ENCODE measurements at regions not wholly inside any gene's neighbourhood (a gene's known extent, or its start where the extent isn't known, plus 50 kb on each side); places are given as distances from the start of the nearest gene placed in this dataset.
"Not testable (repeated sequence)": the region's sequence is repeated elsewhere in the genome, so short reads cannot be mapped to it uniquely, and the experiment has no call there.

DNA sequence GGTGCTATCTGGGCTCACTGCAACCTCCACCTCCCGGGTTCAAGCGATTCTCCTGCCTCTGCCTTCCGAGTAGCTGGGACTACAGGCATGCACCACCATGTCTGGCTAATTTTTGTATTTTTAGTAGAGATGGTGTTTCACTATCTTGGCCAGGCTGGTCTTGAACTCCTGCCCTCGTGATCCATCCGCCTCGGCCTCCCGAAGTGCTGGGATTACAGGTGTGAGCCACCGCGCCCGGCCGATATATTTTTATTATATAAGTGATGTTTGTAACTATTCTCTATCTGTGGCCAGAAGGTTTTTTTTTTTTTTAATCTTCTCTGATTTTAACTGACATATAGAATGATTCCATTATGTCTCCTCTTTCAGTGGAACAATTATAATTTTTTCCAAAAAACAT lies 579.3 kb upstream of the CITED2 start:
- FAIRE-seq = not testable (repeated sequence)

GRCh38 chr6:139951172-139951571 lies 576.7 kb upstream of the CITED2 start:
- DNase-seq (ENCODE audit: low spot score) = no peak
- FAIRE-seq = no peak

More for the DNA sequence above, 579.3 kb upstream of the CITED2 start:
- DNase-seq (ENCODE audit: low spot score) = not testable (repeated sequence)

DNA sequence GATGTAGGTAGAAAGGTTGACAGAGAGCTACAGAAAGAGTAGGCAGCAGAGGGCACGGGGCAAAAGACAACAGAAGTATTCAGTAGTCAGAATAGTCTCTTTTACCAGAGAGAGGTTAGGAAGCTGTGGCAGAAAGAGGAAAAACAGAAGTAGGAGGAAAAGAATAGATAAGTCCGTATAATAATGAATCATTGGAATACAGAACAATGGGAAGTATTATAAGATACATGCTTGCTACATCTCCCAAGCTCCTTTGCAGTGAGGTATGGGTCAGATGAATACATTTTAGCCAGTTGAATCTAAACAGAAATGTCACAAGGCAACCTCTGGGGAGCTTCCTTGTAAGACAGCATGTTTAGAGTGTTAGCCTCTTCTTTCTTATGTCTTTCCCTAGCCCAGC lies 570.5 kb upstream of the CITED2 start:
- no peak for FAIRE-seq
- no peak for DNase-seq (ENCODE audit: low spot score)

DNA sequence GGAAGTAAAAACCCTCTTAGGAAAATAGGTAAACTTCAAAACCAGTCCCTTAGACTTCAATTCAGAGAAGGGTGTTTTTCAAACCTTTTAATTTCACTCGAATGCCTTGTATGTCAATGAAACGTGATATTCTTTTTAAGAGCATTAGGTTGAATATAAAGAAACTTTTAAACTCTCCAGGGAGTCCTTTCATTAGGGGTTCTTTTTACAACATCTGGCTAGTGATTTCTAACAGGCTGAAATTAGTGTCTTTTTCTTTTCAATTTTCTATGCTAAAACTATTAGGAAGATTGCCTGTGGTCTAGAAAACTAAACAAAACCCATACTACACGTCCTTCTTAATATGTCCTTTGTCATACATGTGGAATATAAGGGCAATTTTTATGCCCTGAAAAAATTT lies 569.7 kb upstream of the CITED2 start:
- FAIRE-seq = no peak
- no peak for DNase-seq (ENCODE audit: low spot score)

DNA sequence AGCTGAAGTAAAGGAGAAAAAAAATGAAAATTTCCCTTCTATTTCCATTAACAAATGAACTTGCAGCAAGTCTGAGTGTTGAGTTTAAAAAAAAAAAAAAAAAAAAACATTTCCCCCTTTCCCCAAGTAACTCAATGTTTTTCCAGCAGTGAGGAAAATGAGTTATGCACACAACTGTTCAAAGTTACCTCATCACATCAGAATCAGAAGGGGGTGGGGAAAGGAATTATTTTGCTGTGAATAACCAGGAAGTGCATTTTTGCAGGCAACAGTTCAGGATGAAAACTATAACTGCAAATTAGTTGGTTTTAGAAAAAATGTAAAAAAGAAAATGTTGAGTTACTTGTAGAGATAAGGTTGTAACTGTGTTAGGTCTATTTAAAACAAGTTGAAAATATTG lies 568.9 kb upstream of the CITED2 start:
- DNase-seq (ENCODE audit: low spot score) (peak; percentile 78), FAIRE-seq (peak; percentile 92)

DNA sequence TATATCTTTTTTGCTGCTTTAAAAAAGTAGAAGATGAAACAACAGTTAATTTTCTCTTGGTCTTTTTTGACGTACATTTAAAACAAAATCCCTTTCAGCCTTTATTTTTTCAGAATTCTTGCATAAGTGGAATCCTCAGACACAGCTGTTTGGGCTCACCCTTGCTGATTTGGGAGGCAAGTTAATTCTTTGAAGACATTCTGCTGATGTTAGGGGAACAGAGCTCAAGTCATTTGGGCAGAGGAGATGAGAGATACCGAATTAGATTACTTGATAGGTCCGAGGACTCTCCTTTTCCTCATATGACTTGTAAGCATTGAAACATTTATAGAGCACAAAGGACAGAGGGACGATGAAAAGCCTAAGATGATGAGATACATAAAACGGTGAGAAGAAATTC lies 567.9 kb upstream of the CITED2 start:
- no peak for FAIRE-seq
- no peak for DNase-seq (ENCODE audit: low spot score)

DNA sequence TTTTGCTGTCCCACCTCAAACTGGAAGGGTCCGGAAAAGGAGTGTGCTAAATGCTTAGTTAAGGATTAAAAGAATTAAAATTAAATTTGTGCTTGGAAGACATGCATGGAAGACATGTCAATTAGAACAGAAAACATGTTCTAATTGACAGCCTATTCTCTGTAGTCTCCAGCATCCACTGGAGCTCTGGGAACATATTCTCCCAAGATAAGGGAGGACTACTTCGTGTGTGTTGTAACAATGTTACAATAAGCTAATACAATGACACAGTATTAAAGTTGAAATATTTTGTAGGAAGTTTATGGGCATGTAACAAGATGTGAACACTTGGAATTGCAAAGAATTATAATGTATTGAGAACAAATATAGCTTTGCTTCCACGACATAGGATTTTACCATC lies 567.4 kb upstream of the CITED2 start:
- FAIRE-seq = no peak
- no peak for DNase-seq (ENCODE audit: low spot score)

DNA sequence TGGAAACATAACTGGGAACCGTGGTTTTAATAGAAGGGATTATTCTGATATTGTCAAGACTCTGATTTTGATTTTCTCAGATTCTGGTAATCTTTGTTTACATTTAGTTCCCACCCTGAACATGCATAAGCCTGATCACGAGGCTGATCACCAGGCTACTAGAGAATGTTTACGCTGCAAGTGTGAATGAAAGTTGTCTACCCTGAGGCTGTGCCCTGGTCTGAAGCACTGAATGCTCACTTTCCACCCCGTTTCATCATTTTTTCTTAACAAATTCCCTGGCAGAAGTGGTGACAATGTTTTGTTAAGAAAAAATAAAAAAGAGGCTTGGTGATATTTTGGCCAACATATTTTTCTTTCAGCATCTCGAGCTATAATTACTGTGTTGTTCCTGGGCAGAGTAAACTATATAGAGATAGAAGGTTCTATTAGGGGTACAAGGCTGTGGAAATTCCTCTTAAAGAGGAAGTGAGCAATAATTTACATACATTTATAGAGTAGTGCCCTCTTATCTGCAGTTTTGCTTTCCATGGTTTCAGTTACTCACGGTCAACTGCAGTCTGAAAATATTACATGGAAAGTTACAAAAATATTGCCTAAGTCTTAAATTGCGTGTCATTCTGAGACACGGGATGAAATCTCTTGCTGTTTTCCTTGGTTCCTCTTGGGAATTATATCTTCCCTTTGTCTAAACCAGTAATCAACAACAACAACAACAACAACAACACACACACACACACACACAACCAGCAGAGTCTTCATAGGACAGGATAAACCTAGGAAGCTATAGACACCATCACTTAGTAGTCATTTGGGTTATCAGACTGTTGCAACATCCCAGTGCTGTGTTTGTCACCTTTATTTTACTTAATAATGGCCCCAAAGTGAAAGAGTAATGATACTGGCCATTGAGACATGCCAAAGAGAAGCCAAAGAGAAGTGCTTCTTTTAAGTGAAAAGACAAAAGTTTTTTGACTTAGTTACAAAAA lies 566.6 kb upstream of the CITED2 start:
- DNase-seq (ENCODE audit: low spot score) (no peak), FAIRE-seq (no peak)

DNA sequence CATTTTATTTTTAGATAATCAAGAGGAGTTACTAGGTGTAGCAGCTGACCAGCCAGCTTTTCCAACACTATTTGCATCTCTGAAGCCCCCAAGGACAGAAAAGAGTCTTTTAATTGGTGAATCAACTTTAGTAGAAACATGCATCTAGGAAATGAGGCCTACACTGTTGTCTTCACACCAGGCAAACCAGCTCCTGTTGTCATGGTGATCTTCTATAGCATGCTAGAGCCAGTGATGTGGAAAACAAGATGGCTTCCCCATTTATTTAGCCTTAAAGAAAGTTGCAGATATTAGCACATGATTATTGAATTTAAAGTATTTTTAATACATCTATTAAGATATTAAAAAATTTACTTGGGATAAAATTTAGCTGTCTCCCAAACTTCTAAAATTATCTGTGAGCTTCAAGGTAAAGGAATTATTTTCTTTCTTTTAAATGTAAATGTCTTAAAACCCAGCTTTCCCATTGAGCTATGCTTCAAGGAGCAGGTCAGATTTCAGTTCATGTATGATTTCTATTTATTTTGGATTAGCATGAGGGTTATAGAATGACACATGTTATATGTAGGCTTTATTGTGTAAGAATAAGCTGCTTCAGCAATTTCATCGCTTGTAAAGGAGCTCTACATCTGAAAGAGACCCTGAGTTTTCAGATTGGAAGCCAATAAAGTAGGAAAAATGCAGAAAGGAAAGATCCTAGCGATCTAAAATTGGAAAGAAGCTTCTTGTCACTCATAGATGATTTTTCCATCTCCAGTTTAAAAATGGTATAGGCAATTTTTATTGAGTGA lies 564.9 kb upstream of the CITED2 start:
- DNase-seq (ENCODE audit: low spot score) = no peak
- no peak for FAIRE-seq

GRCh38 chr6:139932671-139933070 lies 558.2 kb upstream of the CITED2 start:
- FAIRE-seq (no peak), DNase-seq (ENCODE audit: low spot score) (peak; percentile 8)

- DNase-seq (ENCODE audit: low spot score) = no peak
- no peak for FAIRE-seq
Observed at GRCh38 chr6:139931747-139932146, 557.3 kb upstream of the CITED2 start.

DNA sequence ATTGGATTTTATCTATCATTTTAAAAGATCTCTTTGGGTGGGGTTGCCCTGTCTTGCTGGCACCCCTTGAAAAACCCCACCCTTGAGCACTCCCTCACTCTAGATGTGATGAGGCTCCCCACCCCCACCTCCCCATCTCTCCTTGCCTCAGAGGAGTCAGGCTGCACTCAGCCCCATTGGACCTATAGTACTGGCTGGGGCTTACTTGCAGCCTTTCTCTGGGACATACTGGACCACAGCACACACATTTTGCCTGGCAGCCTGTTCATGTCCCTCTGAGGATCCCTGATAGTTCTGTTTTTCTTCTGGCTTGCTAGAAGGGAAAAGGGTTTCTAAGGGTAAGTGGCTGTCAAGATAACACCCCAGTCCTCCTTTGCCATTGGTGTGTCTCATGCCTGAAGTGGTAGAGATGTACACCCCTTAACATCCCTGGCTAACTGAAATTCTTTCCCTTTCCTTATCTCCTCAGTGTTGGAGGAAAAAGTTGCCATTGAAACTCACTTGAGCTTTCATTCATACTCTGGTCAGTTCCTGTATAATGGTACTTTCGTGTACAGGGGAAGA lies 553.4 kb upstream of the CITED2 start:
- DNase-seq (ENCODE audit: low spot score) = no peak
- FAIRE-seq = no peak

- FAIRE-seq (no peak), DNase-seq (ENCODE audit: low spot score) (no peak)
Observed at GRCh38 chr6:139927236-139927635, 552.8 kb upstream of the CITED2 start.

GRCh38 chr6:139926711-139927110 lies 552.3 kb upstream of the CITED2 start:
- FAIRE-seq = no peak

GRCh38 chr6:139925894-139926641 lies 551.6 kb upstream of the CITED2 start:
- DNase-seq (ENCODE audit: low spot score) = no peak
- FAIRE-seq = no peak

More at GRCh38 chr6:139926711-139927110, 552.3 kb upstream of the CITED2 start:
- DNase-seq (ENCODE audit: low spot score) = no peak

DNA sequence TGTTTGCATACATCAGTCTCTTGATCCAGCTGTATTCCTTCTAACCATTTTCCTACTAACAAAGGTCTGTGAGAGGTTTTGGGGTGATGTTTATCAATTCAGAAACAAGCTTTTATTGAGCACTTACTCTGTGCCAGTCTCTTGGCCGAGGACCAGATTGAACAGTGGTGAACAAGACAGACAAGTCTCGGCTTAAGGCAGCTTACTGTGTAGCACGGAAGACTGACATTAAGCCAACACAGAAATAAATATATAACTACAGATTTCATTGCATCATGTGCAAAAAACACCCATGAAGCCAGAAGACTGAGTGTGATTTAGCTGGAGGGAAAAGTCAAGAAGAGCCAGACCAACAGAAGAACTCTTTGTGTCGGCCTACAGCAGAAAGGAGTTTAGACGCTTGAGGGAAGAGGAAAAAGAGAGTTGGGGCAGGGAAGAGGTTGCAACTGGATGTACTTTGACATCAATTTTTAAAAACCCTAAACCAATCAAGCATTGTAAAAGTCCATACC lies 549.6 kb upstream of the CITED2 start:
- DNase-seq (ENCODE audit: low spot score) = no peak
- no peak for FAIRE-seq

GRCh38 chr6:139922236-139922635 lies 547.8 kb upstream of the CITED2 start:
- no peak for DNase-seq (ENCODE audit: low spot score)
- FAIRE-seq = no peak

GRCh38 chr6:139920776-139921100 lies 546.3 kb upstream of the CITED2 start:
- DNase-seq (ENCODE audit: low spot score) = no peak
- no peak for FAIRE-seq

- DNase-seq (ENCODE audit: low spot score) (no peak), FAIRE-seq (no peak)
Observed at GRCh38 chr6:139920027-139920775, 545.8 kb upstream of the CITED2 start.

Measured in RCC 7860 (cell line).